ENCODE measurements at regions not wholly inside any gene's neighbourhood (a gene's known extent, or its start where the extent isn't known, plus 50 kb on each side); places are given as distances from the start of the nearest gene placed in this dataset.
"Not testable (repeated sequence)": the region's sequence is repeated elsewhere in the genome, so short reads cannot be mapped to it uniquely, and the experiment has no call there.

DNA sequence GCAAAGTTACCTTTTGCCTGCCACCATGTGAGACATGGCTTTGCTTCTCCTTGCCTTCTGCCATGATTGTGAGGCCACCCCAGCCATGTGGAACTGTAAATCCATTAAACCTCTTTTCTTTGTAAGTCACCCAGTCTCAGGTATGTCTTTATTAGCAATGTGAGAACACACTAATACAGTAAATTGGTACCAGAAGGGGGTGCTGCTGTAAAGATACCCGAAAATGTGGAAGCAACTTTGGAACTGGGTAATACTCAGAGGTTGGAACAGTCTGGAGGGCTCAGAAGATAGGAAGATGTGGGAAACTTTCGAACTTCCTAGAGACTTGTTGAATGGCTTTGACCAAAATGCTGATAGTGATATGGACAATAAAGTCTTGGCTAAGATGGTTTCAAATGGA is 184.8 kb upstream of the LHX8 start:
- not testable (repeated sequence) for TF ChIP-seq EP300, POLR2A (IDR thresholded peaks at IDR 0.05)
- TF ChIP-seq, protein P1, sequence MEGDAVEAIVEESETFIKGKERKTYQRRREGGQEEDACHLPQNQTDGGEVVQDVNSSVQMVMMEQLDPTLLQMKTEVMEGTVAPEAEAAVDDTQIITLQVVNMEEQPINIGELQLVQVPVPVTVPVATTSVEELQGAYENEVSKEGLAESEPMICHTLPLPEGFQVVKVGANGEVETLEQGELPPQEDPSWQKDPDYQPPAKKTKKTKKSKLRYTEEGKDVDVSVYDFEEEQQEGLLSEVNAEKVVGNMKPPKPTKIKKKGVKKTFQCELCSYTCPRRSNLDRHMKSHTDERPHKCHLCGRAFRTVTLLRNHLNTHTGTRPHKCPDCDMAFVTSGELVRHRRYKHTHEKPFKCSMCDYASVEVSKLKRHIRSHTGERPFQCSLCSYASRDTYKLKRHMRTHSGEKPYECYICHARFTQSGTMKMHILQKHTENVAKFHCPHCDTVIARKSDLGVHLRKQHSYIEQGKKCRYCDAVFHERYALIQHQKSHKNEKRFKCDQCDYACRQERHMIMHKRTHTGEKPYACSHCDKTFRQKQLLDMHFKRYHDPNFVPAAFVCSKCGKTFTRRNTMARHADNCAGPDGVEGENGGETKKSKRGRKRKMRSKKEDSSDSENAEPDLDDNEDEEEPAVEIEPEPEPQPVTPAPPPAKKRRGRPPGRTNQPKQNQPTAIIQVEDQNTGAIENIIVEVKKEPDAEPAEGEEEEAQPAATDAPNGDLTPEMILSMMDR (IDR thresholded peaks at IDR 0.05), result not testable (repeated sequence)
